Breast epithelium (tissue), 3 donors: ENCODE measurements at regions not wholly inside any gene's neighbourhood (a gene's known extent, or its start where the extent isn't known, plus 50 kb on each side); places are given as distances from the start of the nearest gene placed in this dataset.

Experiments used
- POLR2A ChIP-seq: fragments of 450-650 bp; IDR thresholded peaks from one replicate; pipeline ENCODE4 v1.6.1; 2016; ENCODE audit warnings: antibody characterized with exemption, mild to moderate bottlenecking, moderate library complexity
- POLR2AphosphoS5 ChIP-seq, 3 donors: sonication (generic); formaldehyde crosslinking; IDR thresholded peaks; one replicate each; pipeline ENCODE4 v1.6.1; 2017; ENCODE audit warnings: antibody characterized with exemption in 3 of 3

DNA sequence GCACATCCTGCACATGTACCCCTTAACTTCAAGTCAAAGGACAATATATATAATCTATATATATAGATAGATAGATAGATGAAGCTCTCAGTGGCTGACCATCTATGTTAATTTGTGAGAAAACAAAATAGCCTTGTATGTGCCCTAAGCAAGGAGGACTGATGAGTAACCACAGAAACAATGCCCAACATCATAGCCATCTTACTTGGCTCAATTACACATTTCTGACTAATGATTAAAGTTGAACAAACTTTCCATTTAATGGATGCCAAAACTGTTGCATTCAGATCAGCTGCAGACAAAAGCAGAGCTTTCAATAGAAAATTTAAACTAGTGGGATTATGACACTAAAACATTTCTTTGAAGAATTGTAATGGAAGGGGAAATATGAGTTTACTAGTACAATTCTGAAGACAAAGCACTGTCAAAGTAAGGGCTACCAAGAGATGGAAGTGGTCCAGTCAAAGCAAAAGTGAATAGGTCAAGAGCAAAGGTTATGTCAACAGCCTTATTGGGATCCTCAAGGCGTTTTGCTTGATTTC, 1188.2 kb upstream of the RAG2 start:
- TF ChIP-seq POLR2A (no peak), POLR2AphosphoS5 (IDR thresholded peaks at IDR 0.05) (no peak)
